Activated CD8-positive, alpha-beta memory T cell treated with anti-CD3 and anti-CD28 coated beads for 48 hours (primary cell): ENCODE measurements at regions not wholly inside any gene's neighbourhood (a gene's known extent, or its start where the extent isn't known, plus 50 kb on each side); places are given as distances from the start of the nearest gene placed in this dataset.
"Not testable (repeated sequence)": the region's sequence is repeated elsewhere in the genome, so short reads cannot be mapped to it uniquely, and the experiment has no call there.

Source experiments
- DNase-seq, 3 experiments: peaks; one replicate each; pipeline ENCODE4 v3.0.0-alpha.2; 2020; ENCODE audit warnings: low read depth in 2 of 3, low spot score in 2 of 3

- no peak for DNase-seq
These were observed 945.5 kb downstream of the SORCS3 start for GRCh38 chr10:105586451-105587098.

- no peak for DNase-seq
These were observed 944.7 kb downstream of the SORCS3 start for GRCh38 chr10:105585753-105586152.

GRCh38 chr10:105585171-105585570 lies 944.1 kb downstream of the SORCS3 start:
- DNase-seq = no peak

- no peak for DNase-seq
These were observed 938.0 kb downstream of the SORCS3 start for GRCh38 chr10:105579112-105579511.

- DNase-seq = no peak
These were observed 936.9 kb downstream of the SORCS3 start for GRCh38 chr10:105577865-105578607.

- DNase-seq = no peak
These were observed 918.4 kb downstream of the SORCS3 start for GRCh38 chr10:105559333-105560097.

GRCh38 chr10:105550453-105550852 lies 909.4 kb downstream of the SORCS3 start:
- DNase-seq = not testable (repeated sequence)

- DNase-seq = no peak
These were observed 908.6 kb downstream of the SORCS3 start for GRCh38 chr10:105549731-105550130.

- no peak for DNase-seq
These were observed 904.0 kb downstream of the SORCS3 start for GRCh38 chr10:105545101-105545500.

- no peak for DNase-seq
These were observed 899.3 kb downstream of the SORCS3 start for GRCh38 chr10:105540381-105540780.

- no peak for DNase-seq
These were observed 897.8 kb downstream of the SORCS3 start for GRCh38 chr10:105538874-105539273.

GRCh38 chr10:105535478-105535877 lies 894.4 kb downstream of the SORCS3 start:
- no peak for DNase-seq

GRCh38 chr10:105534086-105534485 lies 893.0 kb downstream of the SORCS3 start:
- no peak for DNase-seq

GRCh38 chr10:105516511-105516910 lies 875.4 kb downstream of the SORCS3 start:
- no peak for DNase-seq

- DNase-seq = no peak
These were observed 873.0 kb downstream of the SORCS3 start for GRCh38 chr10:105514106-105514505.

- no peak for DNase-seq
These were observed 868.4 kb downstream of the SORCS3 start for GRCh38 chr10:105509517-105509916.

GRCh38 chr10:105506262-105506661 lies 865.2 kb downstream of the SORCS3 start:
- no peak for DNase-seq

- DNase-seq = no peak
These were observed 862.6 kb downstream of the SORCS3 start for GRCh38 chr10:105503714-105504113.

GRCh38 chr10:105502058-105502457 lies 861.0 kb downstream of the SORCS3 start:
- DNase-seq = no peak

GRCh38 chr10:105494944-105495343 lies 853.9 kb downstream of the SORCS3 start:
- DNase-seq = no peak

- DNase-seq = no peak
These were observed 853.2 kb downstream of the SORCS3 start for GRCh38 chr10:105494303-105494702.

GRCh38 chr10:105473170-105473569 lies 832.1 kb downstream of the SORCS3 start:
- DNase-seq = no peak
